Vagina (tissue), 2 donors: ENCODE measurements at regions not wholly inside any gene's neighbourhood (a gene's known extent, or its start where the extent isn't known, plus 50 kb on each side); places are given as distances from the start of the nearest gene placed in this dataset.

Source experiments
- CTCF ChIP-seq, 3 experiments: fragments of 450-650 bp in 2 of 3; fragments of 200-600 bp in 1 of 3; sonication (generic) in 1 of 3; IDR thresholded peaks; one replicate each; pipeline ENCODE4 v1.5.1; 2017 to 2019; ENCODE audit warnings: antibody characterized with exemption in 3 of 3, mild to moderate bottlenecking in 2 of 3, moderate library complexity in 2 of 3
- POLR2A ChIP-seq, 2 donors: fragments of 450-650 bp; IDR thresholded peaks; one replicate each; pipeline ENCODE4 v1.6.1; 2017; ENCODE audit warnings: antibody characterized with exemption in 2 of 2, mild to moderate bottlenecking in 2 of 2, moderate library complexity in 2 of 2
- POLR2AphosphoS5 ChIP-seq, 2 donors: sonication (generic); formaldehyde crosslinking; IDR thresholded peaks; one replicate each; pipeline ENCODE4 v1.9.0; 2017; ENCODE audit warnings: antibody characterized with exemption in 2 of 2, mild to moderate bottlenecking in 2 of 2, low read depth in 1 of 2; ENCODE audit not compliant: insufficient read depth in 1 of 2

- TF ChIP-seq POLR2A (IDR thresholded peaks at IDR 0.05) (no peak), CTCF (IDR thresholded peaks at IDR 0.05) (no peak), POLR2AphosphoS5 (IDR thresholded peaks at IDR 0.05; ENCODE audit: insufficient read depth in 1 of 2, low read depth in 1 of 2) (no peak)
These were observed 118.5 kb upstream of the NKX1-1 start for GRCh38 chr4:1524761-1525160.
